CD14-positive monocyte (primary cell): ENCODE measurements at regions not wholly inside any gene's neighbourhood (a gene's known extent, or its start where the extent isn't known, plus 50 kb on each side); places are given as distances from the start of the nearest gene placed in this dataset.

ENCODE experiments used
- DNase-seq, 3 donors: peaks; one replicate each; pipeline ENCODE4 v3.0.0-alpha.2; 2011 to 2022
- H2AFZ ChIP-seq: 2 replicates; pipeline ENCODE4 v1.6.0; 2012; ENCODE audit warnings: mild to moderate bottlenecking, low read depth, low read length, inconsistent platforms; ENCODE audit not compliant: insufficient read depth, poor library complexity, severe bottlenecking
- H3K27ac ChIP-seq, 2 donors: 1 replicate in 1 of 2; 2 replicates in 1 of 2; pipeline ENCODE4 v1.5.1; 2012 to 2013; ENCODE audit warnings: low read length in 2 of 2, control low read depth in 1 of 2, inconsistent platforms in 1 of 2, low read depth in 1 of 2, mild to moderate bottlenecking in 1 of 2
- H3K27me3 ChIP-seq, 2 donors: one replicate each; pipeline versions ENCODE4 v1.6.0 to v1.6.1; 2011 to 2013; ENCODE audit warnings: low read length in 2 of 2; ENCODE audit not compliant: control insufficient read depth in 2 of 2, insufficient read depth in 2 of 2
- H3K36me3 ChIP-seq, 2 donors: replicated peaks in 1 of 2; 1 replicate in 1 of 2; 2 replicates in 1 of 2; pipeline versions ENCODE4 v1.5.1 to v1.6.1; 2012 to 2013; ENCODE audit warnings: low read length in 2 of 2, control low read depth in 1 of 2, inconsistent platforms in 1 of 2, mild to moderate bottlenecking in 1 of 2; ENCODE audit not compliant: insufficient read depth in 2 of 2, control insufficient read depth in 1 of 2
- H3K4me1 ChIP-seq, 2 donors: 1 replicate in 1 of 2; 2 replicates in 1 of 2; pipeline versions ENCODE4 v1.5.1 to v1.6.1; 2012 to 2013; ENCODE audit warnings: low read length in 2 of 2, control low read depth in 1 of 2, inconsistent platforms in 1 of 2, mild to moderate bottlenecking in 1 of 2, moderate library complexity in 1 of 2; ENCODE audit not compliant: insufficient read depth in 2 of 2, control insufficient read depth in 1 of 2
- H3K4me2 ChIP-seq: replicated peaks from 2 replicates; pipeline ENCODE3; 2012; ENCODE audit warnings: low read length, moderate library complexity, mild to moderate bottlenecking; ENCODE audit not compliant: poor library complexity, severe bottlenecking; ENCODE audit errors: extremely low read depth
- H3K4me3 ChIP-seq, 3 experiments: fragments of 200-600 bp in 1 of 3; sonication (generic) in 1 of 3; replicated peaks in 1 of 3; 1 replicate in 2 of 3; 2 replicates in 1 of 3; pipeline ENCODE4 v1.5.1; 2011 to 2013; ENCODE audit warnings: low read length in 3 of 3, mild to moderate bottlenecking in 3 of 3, control low read depth in 2 of 3, low read depth in 2 of 3, inconsistent platforms in 1 of 3, moderate library complexity in 1 of 3
- H3K79me2 ChIP-seq: 2 replicates; pipeline ENCODE4 v1.6.0; 2012; ENCODE audit warnings: mild to moderate bottlenecking, control low read depth, inconsistent platforms, low read length, moderate library complexity; ENCODE audit not compliant: insufficient read depth
- H3K9ac ChIP-seq: 2 replicates; pipeline ENCODE4 v1.6.0; 2017; ENCODE audit warnings: low read length, mild to moderate bottlenecking; ENCODE audit not compliant: insufficient read depth, poor library complexity, severe bottlenecking
- H3K9me3 ChIP-seq, 2 donors: replicated peaks in 1 of 2; 1 replicate in 1 of 2; 2 replicates in 1 of 2; pipeline versions ENCODE4 v1.5.1 to v1.6.1; 2012 to 2013; ENCODE audit warnings: low read length in 2 of 2, control low read depth in 1 of 2; ENCODE audit not compliant: control insufficient read depth in 1 of 2, insufficient read depth in 1 of 2
- H4K20me1 ChIP-seq: 2 replicates; pipeline ENCODE4 v1.6.0; 2012; ENCODE audit warnings: mild to moderate bottlenecking, low read length, control low read depth, moderate library complexity; ENCODE audit not compliant: insufficient read depth
- H3K27ac Mint-ChIP-seq, 7 donors: one replicate each; pipeline ENCODE4 v1.8.0; 2020; ENCODE audit warnings: mild to moderate bottlenecking in 7 of 7, mixed read lengths in 7 of 7, moderate library complexity in 6 of 7, inconsistent platforms in 2 of 7
- H3K27me3 Mint-ChIP-seq, 3 donors: one replicate each; pipeline ENCODE4 v1.8.0; 2021 to 2022; ENCODE audit warnings: low read depth in 3 of 3, mild to moderate bottlenecking in 3 of 3, mixed read lengths in 3 of 3, moderate library complexity in 3 of 3, inconsistent platforms in 1 of 3
- H3K36me3 Mint-ChIP-seq, 2 donors: one replicate each; pipeline ENCODE4 v1.8.0; 2020; ENCODE audit warnings: mixed read lengths in 2 of 2, inconsistent platforms in 1 of 2, mild to moderate bottlenecking in 1 of 2
- H3K4me1 Mint-ChIP-seq: one replicate; pipeline ENCODE4 v1.8.0; 2020; ENCODE audit warnings: mild to moderate bottlenecking, mixed read lengths
- H3K4me3 Mint-ChIP-seq, 2 donors: one replicate each; pipeline ENCODE4 v1.8.0; 2020; ENCODE audit warnings: mild to moderate bottlenecking in 2 of 2, mixed read lengths in 2 of 2, moderate library complexity in 1 of 2
- H3K9me3 Mint-ChIP-seq, 7 donors: one replicate each; pipeline ENCODE4 v1.8.0; 2020 to 2022; ENCODE audit warnings: mixed read lengths in 7 of 7, mild to moderate bottlenecking in 6 of 7, moderate library complexity in 6 of 7, inconsistent platforms in 2 of 7
- WGBS: methylation state at CpG from one replicate; pipeline ENCODE4 v1.1.5; 2013; ENCODE audit warnings: missing lambda C conversion rate; ENCODE audit not compliant: insufficient coverage; 5-methylcytosine and 5-hydroxymethylcytosine counted together
- intact Hi-C, 2 donors: fragments of 100-400 bp; cut with micrococcal nuclease; formaldehyde crosslinking; loops; one replicate each; pipeline versions ENCODE4 v1.15.0 to v1.15.1; 2023
- TF ChIP-seq, protein P1 (sequence below): fragments of 200-600 bp; IDR thresholded peaks from one replicate; pipeline ENCODE4 v1.8.0; 2022; ENCODE audit warnings: antibody characterized with exemption, mild to moderate bottlenecking

DNA sequence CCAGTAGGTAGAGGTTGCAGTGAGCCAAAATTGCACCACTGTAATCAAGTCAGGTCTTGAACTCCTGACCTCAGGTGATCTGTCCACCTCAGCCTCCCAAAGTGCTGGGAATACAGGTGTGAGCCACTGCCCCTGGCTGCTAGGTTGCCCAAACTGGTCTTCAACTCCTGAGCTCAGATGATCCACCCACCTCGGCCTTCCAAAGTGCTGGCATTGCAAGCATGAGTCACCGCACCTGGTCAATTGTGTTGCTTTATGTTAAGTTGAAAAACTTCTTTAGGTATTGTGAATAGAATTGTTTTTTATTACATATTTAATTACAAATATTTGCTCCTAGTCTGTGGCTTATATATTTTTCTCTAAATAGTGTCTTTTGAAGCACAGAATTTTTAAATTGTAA lies 80.5 kb downstream of the PRKAB2 start:
- Mint-ChIP-seq H3K9me3 (peaks cover 0 to 14% (median 7%) of the 10 kb centered on the region in 7 donors), H3K27ac (no peak overlapping the region), H3K27me3 (peaks cover 2 to 10% (median 7%) of the 10 kb centered on the region in 3 donors), H3K36me3 (no peaks in the 10 kb centered on the region), H3K4me1 (no peaks in the 10 kb centered on the region), H3K4me3 (no peak overlapping the region)
- Histone ChIP-seq H3K4me2 (no peak overlapping the region), H2AFZ (no peak overlapping the region), H3K4me3 (no peak overlapping the region), H4K20me1 (no peaks in the 10 kb centered on the region), H3K27ac (no peak overlapping the region), H3K79me2 (no peaks in the 10 kb centered on the region), H3K4me1 (no peaks in the 10 kb centered on the region), H3K27me3 (peaks cover 0 to 4% of the 10 kb centered on the region in 2 donors), H3K36me3 (no peaks in the 10 kb centered on the region), H3K9me3 (peaks cover 0 to 3% of the 10 kb centered on the region in 2 donors), H3K9ac (no peak overlapping the region)
- no peak for DNase-seq
- intact Hi-C loops = no loop called here
- WGBS = no CpG with 5 or more reads among the region's 2 CpGs
- TF ChIP-seq, protein P1, sequence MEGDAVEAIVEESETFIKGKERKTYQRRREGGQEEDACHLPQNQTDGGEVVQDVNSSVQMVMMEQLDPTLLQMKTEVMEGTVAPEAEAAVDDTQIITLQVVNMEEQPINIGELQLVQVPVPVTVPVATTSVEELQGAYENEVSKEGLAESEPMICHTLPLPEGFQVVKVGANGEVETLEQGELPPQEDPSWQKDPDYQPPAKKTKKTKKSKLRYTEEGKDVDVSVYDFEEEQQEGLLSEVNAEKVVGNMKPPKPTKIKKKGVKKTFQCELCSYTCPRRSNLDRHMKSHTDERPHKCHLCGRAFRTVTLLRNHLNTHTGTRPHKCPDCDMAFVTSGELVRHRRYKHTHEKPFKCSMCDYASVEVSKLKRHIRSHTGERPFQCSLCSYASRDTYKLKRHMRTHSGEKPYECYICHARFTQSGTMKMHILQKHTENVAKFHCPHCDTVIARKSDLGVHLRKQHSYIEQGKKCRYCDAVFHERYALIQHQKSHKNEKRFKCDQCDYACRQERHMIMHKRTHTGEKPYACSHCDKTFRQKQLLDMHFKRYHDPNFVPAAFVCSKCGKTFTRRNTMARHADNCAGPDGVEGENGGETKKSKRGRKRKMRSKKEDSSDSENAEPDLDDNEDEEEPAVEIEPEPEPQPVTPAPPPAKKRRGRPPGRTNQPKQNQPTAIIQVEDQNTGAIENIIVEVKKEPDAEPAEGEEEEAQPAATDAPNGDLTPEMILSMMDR = no peak

DNA sequence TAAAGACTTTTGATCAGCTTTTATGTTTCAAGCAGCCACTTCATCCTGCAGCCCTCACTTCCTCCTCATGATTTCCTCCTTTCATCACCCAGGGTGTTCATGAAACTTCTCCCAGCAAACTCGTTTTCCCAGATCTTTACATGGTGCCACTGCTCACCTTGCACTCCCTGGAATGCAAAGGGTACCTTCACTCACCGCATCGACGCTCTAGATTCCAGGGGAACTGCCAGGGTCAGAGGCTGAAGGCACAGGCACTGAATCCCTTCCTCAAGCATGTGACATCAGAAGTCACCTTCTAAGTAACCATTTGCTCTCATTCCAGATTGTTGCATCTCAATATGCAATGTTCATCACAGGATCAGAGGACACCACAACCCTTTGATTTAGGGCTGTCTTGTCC lies 82.8 kb downstream of the PRKAB2 start:
- no peak overlapping the region for H3K4me3 Mint-ChIP-seq
- Histone ChIP-seq H3K27ac (no peak overlapping the region), H3K79me2 (no peaks in the 10 kb centered on the region), H3K4me3 (no peak overlapping the region), H4K20me1 (no peaks in the 10 kb centered on the region), H3K4me2 (no peak overlapping the region), H3K27me3 (peaks cover 10 to 24% of the 10 kb centered on the region in 2 donors), H2AFZ (no peak overlapping the region), H3K36me3 (no peaks in the 10 kb centered on the region), H3K4me1 (peaks cover 5 to 7% of the 10 kb centered on the region in 2 donors), H3K9me3 (peaks cover 0 to 3% of the 10 kb centered on the region in 2 donors), H3K9ac (no peak overlapping the region)
- DNase-seq = no peak
- peaks cover 20 to 30% (median 25%) of the 10 kb centered on the region in 3 donors for H3K27me3 Mint-ChIP-seq
- H3K27ac Mint-ChIP-seq = no peak overlapping the region
- H3K9me3 Mint-ChIP-seq = peaks cover 3 to 32% (median 16%) of the 10 kb centered on the region in 7 donors
- WGBS = 55% methylated on average over 4 of the region's 4 CpGs
- peaks cover 7% of the 10 kb centered on the region for H3K4me1 Mint-ChIP-seq
- TF ChIP-seq, protein P1 = no peak
- intact Hi-C loops = loop anchor here in 1 of 2 donors (10.0 kb wide), 1 partner anchor 155 kb away; the partner anchor contains the start of gene CHD1L
- H3K36me3 Mint-ChIP-seq = peaks cover 0 to 4% of the 10 kb centered on the region in 2 donors
